ENCODE measurements at regions not wholly inside any gene's neighbourhood (a gene's known extent, or its start where the extent isn't known, plus 50 kb on each side); places are given as distances from the start of the nearest gene placed in this dataset.

DNA sequence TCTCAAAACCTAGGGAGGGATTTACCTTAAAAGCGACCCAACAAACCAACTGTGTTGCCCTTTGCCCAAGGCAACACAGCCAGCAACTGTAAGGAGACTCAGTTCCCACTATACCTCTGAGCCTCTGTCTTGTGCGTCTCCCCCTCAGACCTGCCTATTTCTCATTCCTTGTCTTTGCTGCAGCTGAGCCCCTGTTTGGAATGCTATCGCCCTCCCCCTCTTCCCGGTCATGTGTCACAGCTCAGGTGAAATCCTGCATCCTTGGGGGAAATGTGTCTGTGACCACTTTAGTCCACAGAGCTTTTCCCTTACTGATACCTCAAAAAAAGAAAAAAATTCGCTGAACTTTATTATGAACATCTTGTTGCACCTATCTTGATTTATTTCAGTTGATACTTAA is 52.0 kb upstream of the LRIG1 start:
- WGBS, 4 donors, result 81 to 89% (median 85%) methylated on average over 5 of the region's 5 CpGs
- TF ChIP-seq, protein P1, sequence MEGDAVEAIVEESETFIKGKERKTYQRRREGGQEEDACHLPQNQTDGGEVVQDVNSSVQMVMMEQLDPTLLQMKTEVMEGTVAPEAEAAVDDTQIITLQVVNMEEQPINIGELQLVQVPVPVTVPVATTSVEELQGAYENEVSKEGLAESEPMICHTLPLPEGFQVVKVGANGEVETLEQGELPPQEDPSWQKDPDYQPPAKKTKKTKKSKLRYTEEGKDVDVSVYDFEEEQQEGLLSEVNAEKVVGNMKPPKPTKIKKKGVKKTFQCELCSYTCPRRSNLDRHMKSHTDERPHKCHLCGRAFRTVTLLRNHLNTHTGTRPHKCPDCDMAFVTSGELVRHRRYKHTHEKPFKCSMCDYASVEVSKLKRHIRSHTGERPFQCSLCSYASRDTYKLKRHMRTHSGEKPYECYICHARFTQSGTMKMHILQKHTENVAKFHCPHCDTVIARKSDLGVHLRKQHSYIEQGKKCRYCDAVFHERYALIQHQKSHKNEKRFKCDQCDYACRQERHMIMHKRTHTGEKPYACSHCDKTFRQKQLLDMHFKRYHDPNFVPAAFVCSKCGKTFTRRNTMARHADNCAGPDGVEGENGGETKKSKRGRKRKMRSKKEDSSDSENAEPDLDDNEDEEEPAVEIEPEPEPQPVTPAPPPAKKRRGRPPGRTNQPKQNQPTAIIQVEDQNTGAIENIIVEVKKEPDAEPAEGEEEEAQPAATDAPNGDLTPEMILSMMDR (IDR thresholded peaks at IDR 0.05), result no peak
- TF ChIP-seq POLR2A (IDR thresholded peaks at IDR 0.05), result no peak
- no peak overlapping the region for H3K4me3 ChIP-seq
- H3K27ac ChIP-seq, result no peak overlapping the region
- intact Hi-C loops (cut with DNase I), result no loop called here
- no peak for DNase-seq
- no peaks in the 10 kb centered on the region for H3K36me3 ChIP-seq (replicated peaks in 1 of 2)
- no peaks in the 10 kb centered on the region for H3K9me3 ChIP-seq (replicated peaks in 1 of 3)
- H3K27me3 ChIP-seq, result no peaks in the 10 kb centered on the region
- no peaks in the 10 kb centered on the region for H3K4me1 ChIP-seq (replicated peaks in 1 of 2)

DNA sequence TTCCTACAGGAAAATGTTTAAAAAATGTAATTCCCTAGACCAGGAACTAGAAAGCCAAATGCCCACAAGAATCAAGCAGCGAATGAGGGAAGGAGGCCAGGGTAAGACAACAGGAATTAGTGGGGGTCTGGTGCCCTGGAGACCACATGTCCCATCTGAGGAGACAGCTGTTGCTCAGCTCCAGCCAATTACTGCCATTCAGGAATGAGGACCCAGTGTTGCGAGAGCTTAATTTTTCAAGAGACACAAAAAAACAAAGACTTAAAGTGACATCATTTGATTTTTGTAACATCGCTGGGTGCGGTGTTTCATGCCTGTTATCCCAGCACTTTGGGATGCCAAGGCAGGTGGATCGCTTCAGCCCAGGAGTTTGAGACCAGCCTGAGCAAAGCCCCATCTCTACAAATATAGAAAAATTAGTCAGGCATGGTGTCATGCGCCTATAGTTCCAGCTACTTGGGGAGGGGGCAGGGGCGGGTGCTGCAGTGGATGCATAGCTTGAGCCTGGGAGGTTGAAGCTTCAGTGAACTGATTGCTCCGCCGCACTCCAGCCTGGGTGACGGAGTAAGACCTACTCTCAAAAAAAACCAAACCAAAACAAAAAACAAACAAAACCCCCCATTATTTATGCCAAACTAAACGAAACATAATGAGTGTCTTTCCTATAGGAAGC is 52.8 kb upstream of the LRIG1 start:
- Histone ChIP-seq H3K4me1 (replicated peaks in 1 of 2) (no peaks in the 10 kb centered on the region), H3K4me3 (no peak overlapping the region), H3K36me3 (replicated peaks in 1 of 2) (no peaks in the 10 kb centered on the region), H3K9me3 (replicated peaks in 1 of 3) (no peaks in the 10 kb centered on the region), H3K27me3 (no peaks in the 10 kb centered on the region), H3K27ac (no peak overlapping the region)
- TF ChIP-seq, protein P1 (IDR thresholded peaks at IDR 0.05), result no peak
- TF ChIP-seq POLR2A (IDR thresholded peaks at IDR 0.05), result no peak
- intact Hi-C loops (cut with DNase I), result no loop called here
- 84 to 90% (median 85%) methylated on average over 11 of the region's 11 CpGs for WGBS, 4 donors
- DNase-seq, result no peak

DNA sequence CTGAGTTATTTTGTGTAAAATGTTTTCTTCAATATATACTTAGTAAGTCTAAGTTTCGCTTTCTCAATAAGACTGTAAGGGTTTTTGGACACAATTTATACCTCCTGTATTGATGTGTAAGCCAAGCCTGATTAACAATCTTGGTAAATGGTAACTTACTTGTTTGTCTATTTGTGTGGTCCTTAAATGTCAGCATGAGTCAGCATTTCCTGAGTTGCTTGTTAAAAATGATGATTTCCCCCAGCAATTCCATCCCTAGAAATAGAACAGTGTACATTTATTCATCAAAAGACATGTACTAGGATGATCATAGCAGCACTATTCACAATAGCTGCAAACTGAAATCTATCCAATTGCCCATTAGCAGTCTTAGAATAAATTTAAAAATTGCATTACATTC is 53.4 kb upstream of the LRIG1 start:
- H3K27ac ChIP-seq, result no peak overlapping the region
- H3K4me1 ChIP-seq (replicated peaks in 1 of 2), result no peaks in the 10 kb centered on the region
- intact Hi-C loops (cut with DNase I), result no loop called here
- H3K36me3 ChIP-seq (replicated peaks in 1 of 2), result no peaks in the 10 kb centered on the region
- no peak for TF ChIP-seq POLR2A (IDR thresholded peaks at IDR 0.05)
- TF ChIP-seq, protein P1 (IDR thresholded peaks at IDR 0.05), result no peak
- H3K27me3 ChIP-seq, result no peaks in the 10 kb centered on the region
- 84 to 92% (median 88%) methylated on average over 1 of the region's 1 CpG for WGBS, 4 donors
- no peaks in the 10 kb centered on the region for H3K9me3 ChIP-seq (replicated peaks in 1 of 3)
- H3K4me3 ChIP-seq, result no peak overlapping the region
- DNase-seq, result no peak

DNA sequence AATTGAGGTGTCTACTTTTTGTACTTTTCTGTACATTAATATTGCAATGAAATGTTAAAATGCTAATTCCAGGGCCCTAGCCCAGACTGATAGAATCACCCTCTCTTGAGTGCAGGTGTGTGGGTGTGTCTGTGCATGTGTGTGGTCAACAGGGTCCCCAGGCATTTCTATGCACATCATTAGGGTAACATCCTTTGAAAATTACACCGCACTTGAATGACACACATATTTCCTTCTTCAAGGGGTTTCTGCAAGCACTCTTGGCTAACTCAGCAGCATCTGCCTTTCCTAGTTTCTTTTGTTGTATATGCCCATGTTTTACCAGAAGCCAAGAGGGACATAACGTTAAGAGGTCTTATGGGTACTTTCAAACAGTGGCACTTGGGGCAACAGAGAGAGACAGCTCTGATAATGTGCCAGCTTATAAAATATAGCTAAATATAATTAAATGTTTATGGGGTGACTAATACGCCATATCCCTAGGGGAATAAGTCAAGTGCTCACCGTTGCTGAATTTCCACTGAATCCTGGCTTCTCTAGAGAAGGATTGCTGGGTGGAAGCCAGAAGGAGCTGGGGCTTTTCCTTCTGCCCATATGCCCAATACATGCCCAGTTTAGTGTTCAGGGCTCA is 54.5 kb upstream of the LRIG1 start:
- TF ChIP-seq, protein P1 (IDR thresholded peaks at IDR 0.05), result no peak
- no peak for TF ChIP-seq POLR2A (IDR thresholded peaks at IDR 0.05)
- no peak overlapping the region for H3K27ac ChIP-seq
- no peaks in the 10 kb centered on the region for H3K4me1 ChIP-seq (replicated peaks in 1 of 2)
- H3K4me3 ChIP-seq, result no peak overlapping the region
- H3K36me3 ChIP-seq (replicated peaks in 1 of 2), result no peaks in the 10 kb centered on the region
- H3K27me3 ChIP-seq, result no peaks in the 10 kb centered on the region
- intact Hi-C loops (cut with DNase I), result no loop called here
- H3K9me3 ChIP-seq (replicated peaks in 1 of 3), result no peaks in the 10 kb centered on the region
- 70 to 81% (median 76%) methylated on average over 4 of the region's 4 CpGs for WGBS, 4 donors
- no peak for DNase-seq

All from adrenal gland (tissue), 9 donors.